Endothelial cell of umbilical vein (primary cell): ENCODE measurements at regions not wholly inside any gene's neighbourhood (a gene's known extent, or its start where the extent isn't known, plus 50 kb on each side); places are given as distances from the start of the nearest gene placed in this dataset.

Experiments used
- BruUV-seq: library from RNA; stranded (reverse); fragments of 400-500 nt; replicated peaks from 2 replicates; lab custom pipeline; 2021; lab: Mats Ljungman, UMichigan
- CTCF ChIA-PET: fragments of 300-600, 350-600 bp; sonication (Branson Sonifier 250); formaldehyde crosslinking; loops from one replicate; lab custom pipeline; 2021; ENCODE audit warnings: antibody characterized with exemption, inconsistent platforms; lab: Charles Lee
- POLR2A ChIA-PET: fragments of 300-600, 350-600 bp; sonication (Branson Sonifier 250); formaldehyde crosslinking; loops from one replicate; lab custom pipeline; 2021; ENCODE audit warnings: antibody characterized with exemption, inconsistent platforms; lab: Charles Lee
- DNase-seq: peaks from one replicate; pipeline ENCODE4 v3.0.0-alpha.2; 2011; ENCODE audit warnings: low read depth, low spot score
- FAIRE-seq: peaks from 2 replicates; lab custom pipeline; 2011; peaks lifted over from hg19 to GRCh38; lab: Jason Lieb, UNC
- H2AFZ ChIP-seq: 2 replicates; pipeline ENCODE4 v1.6.0; 2012; ENCODE audit warnings: low read depth, low read length, control low read depth, inconsistent platforms
- H3K27ac ChIP-seq: 2 replicates; pipeline ENCODE4 v1.5.1; 2011; ENCODE audit warnings: low read depth, mild to moderate bottlenecking, control low read depth, low read length, moderate library complexity; ENCODE audit not compliant: insufficient read depth
- H3K27me3 ChIP-seq, 2 experiments: 2 replicates each; pipeline versions ENCODE4 v1.6.0 to v1.6.1; 2011; ENCODE audit warnings: low read length in 2 of 2, mixed read lengths in 1 of 2; ENCODE audit not compliant: control insufficient read depth in 2 of 2, insufficient read depth in 2 of 2
- H3K36me3 ChIP-seq, 2 experiments: 2 replicates in 1 of 2; 3 replicates in 1 of 2; pipeline ENCODE4 v1.5.1; 2011; ENCODE audit warnings: low read length in 2 of 2, mild to moderate bottlenecking in 1 of 2, moderate library complexity in 1 of 2; ENCODE audit not compliant: control insufficient read depth in 2 of 2, insufficient read depth in 2 of 2; ENCODE audit errors: extremely low read depth in 1 of 2
- H3K4me1 ChIP-seq: 3 replicates; pipeline ENCODE4 v1.5.1; 2011; ENCODE audit warnings: mild to moderate bottlenecking, low read length; ENCODE audit not compliant: control insufficient read depth, insufficient read depth; ENCODE audit errors: extremely low read depth
- H3K4me2 ChIP-seq: 2 replicates; pipeline ENCODE4 v1.6.1; 2011; ENCODE audit warnings: low read length, control low read depth, mixed read lengths; ENCODE audit not compliant: insufficient read depth
- H3K4me3 ChIP-seq, 3 experiments: fragments of 200-600 bp in 1 of 3; sonication (generic), shearing (Covaris generic) in 1 of 3; replicated peaks in 1 of 3; 2 replicates each; pipeline ENCODE4 v1.5.1; 2011 to 2016; ENCODE audit warnings: control low read depth in 3 of 3, low read length in 3 of 3, mild to moderate bottlenecking in 2 of 3, inconsistent platforms in 1 of 3, low read depth in 1 of 3, moderate library complexity in 1 of 3; ENCODE audit not compliant: insufficient read depth in 1 of 3
- H3K79me2 ChIP-seq: 2 replicates; pipeline ENCODE4 v1.6.0; 2012; ENCODE audit warnings: low read length, inconsistent platforms; ENCODE audit not compliant: control insufficient read depth, insufficient read depth
- H3K9ac ChIP-seq: replicated peaks from 2 replicates; pipeline ENCODE3; 2011; ENCODE audit warnings: low read length, control low read depth; ENCODE audit not compliant: insufficient read depth; ENCODE audit errors: extremely low read depth
- H3K9me1 ChIP-seq: replicated peaks from 3 replicates; pipeline ENCODE4 v1.6.0; 2011; ENCODE audit warnings: mild to moderate bottlenecking, low read length; ENCODE audit not compliant: control insufficient read depth, insufficient read depth; ENCODE audit errors: extremely low read depth
- H3K9me3 ChIP-seq: replicated peaks from 2 replicates; pipeline ENCODE4 v1.5.1; 2012; ENCODE audit warnings: low read length, inconsistent platforms; ENCODE audit not compliant: control insufficient read depth, insufficient read depth
- H4K20me1 ChIP-seq: replicated peaks from 2 replicates; pipeline ENCODE3; 2011; ENCODE audit warnings: mild to moderate bottlenecking, low read length; ENCODE audit not compliant: control insufficient read depth, insufficient read depth; ENCODE audit errors: extremely low read depth
- CTCF ChIP-seq, 2 donors: IDR thresholded peaks; 1 replicate in 1 of 2; 2 replicates in 1 of 2; pipeline ENCODE4 v1.5.1; 2011; ENCODE audit warnings: low read length in 2 of 2, mild to moderate bottlenecking in 2 of 2, moderate library complexity in 2 of 2, control low read depth in 1 of 2, inconsistent platforms in 1 of 2, low read depth in 1 of 2; ENCODE audit not compliant: insufficient read depth in 1 of 2; ENCODE audit errors: extremely low read depth in 1 of 2
- EZH2 ChIP-seq: IDR thresholded peaks from 2 replicates; pipeline ENCODE4 v1.6.1; 2012; ENCODE audit warnings: borderline replicate concordance, low read depth, mild to moderate bottlenecking, moderate library complexity, low read length, inconsistent platforms; ENCODE audit not compliant: severe bottlenecking
- FOS ChIP-seq: IDR thresholded peaks from 2 replicates; pipeline ENCODE4 v1.6.1; 2011; ENCODE audit warnings: mild to moderate bottlenecking, low read length, moderate library complexity, borderline replicate concordance; ENCODE audit not compliant: insufficient read depth
- GATA2 ChIP-seq: IDR thresholded peaks from 2 replicates; pipeline ENCODE4 v1.7.0; 2011; ENCODE audit warnings: low read depth, mild to moderate bottlenecking, moderate library complexity, mixed read lengths, low read length; ENCODE audit not compliant: insufficient read length, insufficient read depth
- JUN ChIP-seq: IDR thresholded peaks from 2 replicates; pipeline ENCODE4 v1.6.1; 2011; ENCODE audit warnings: borderline replicate concordance, low read depth; ENCODE audit not compliant: insufficient read length, insufficient read depth
- MAX ChIP-seq: IDR thresholded peaks from 2 replicates; pipeline ENCODE4 v1.6.1; 2011; ENCODE audit not compliant: insufficient read depth, insufficient read length
- MYC ChIP-seq: IDR thresholded peaks from one replicate; pipeline ENCODE4 v1.6.1; 2011; ENCODE audit warnings: mild to moderate bottlenecking, low read depth, low read length
- POLR2A ChIP-seq: IDR thresholded peaks from 2 replicates; pipeline ENCODE4 v1.6.1; 2012; ENCODE audit warnings: low read depth, mild to moderate bottlenecking, control low read depth, low read length
- POLR2AphosphoS5 ChIP-seq: IDR thresholded peaks from 2 replicates; pipeline ENCODE4 v1.6.1; 2012; ENCODE audit warnings: low read depth, mild to moderate bottlenecking, control low read depth, low read length, moderate library complexity; ENCODE audit not compliant: insufficient read depth
- dilution Hi-C: fragments of 300-500 bp; cut with MboI; formaldehyde crosslinking; loops from one replicate; pipeline ENCODE4 v1.15.0; 2019; ENCODE audit warnings: low sequenced_read_pairs; ENCODE audit not compliant: extremely low pct_ligation_motif_present
- intact Hi-C: fragments of 100-400 bp; cut with micrococcal nuclease; formaldehyde crosslinking; loops from one replicate; pipeline ENCODE4 v1.10.0; 2022

GRCh38 chr22:48925450-48925849 lies 902.2 kb downstream of the BRD1 start:
- dilution Hi-C loops (no loop called here), intact Hi-C loops (no loop called here)
- Histone ChIP-seq H3K9me1 (no peaks in the 10 kb centered on the region), H3K9ac (no peak overlapping the region), H3K4me3 (no peak overlapping the region), H4K20me1 (no peaks in the 10 kb centered on the region), H3K9me3 (no peaks in the 10 kb centered on the region), H3K4me2 (no peak overlapping the region), H2AFZ (no peak overlapping the region), H3K79me2 (no peaks in the 10 kb centered on the region), H3K36me3 (no peaks in the 10 kb centered on the region), H3K4me1 (no peaks in the 10 kb centered on the region), H3K27ac (no peak overlapping the region), H3K27me3 (no peaks in the 10 kb centered on the region)
- BruUV-seq, result no TSS peak
- ChIA-PET CTCF (no interaction called here), POLR2A (no interaction called here)
- DNase-seq (no peak), FAIRE-seq (no peak)
- no peak for TF ChIP-seq JUN
- TF ChIP-seq CTCF (IDR thresholded peaks at IDR 0.05; ENCODE audit: extremely low read depth in 1 of 2, insufficient read depth in 1 of 2, low read depth in 1 of 2, low read length in 2 of 2), result no peak
- TF ChIP-seq POLR2A, result no peak
- no peak for TF ChIP-seq FOS

- no peaks in the 10 kb centered on the region for H4K20me1 ChIP-seq
- no TSS peak for BruUV-seq
- no peak for DNase-seq
- peaks cover 1% of the 10 kb centered on the region for H3K9me3 ChIP-seq
- no peaks in the 10 kb centered on the region for H3K4me1 ChIP-seq
- TF ChIP-seq POLR2A, result no peak
- no peak for TF ChIP-seq EZH2
- TF ChIP-seq FOS, result no peak
- TF ChIP-seq GATA2, result no peak
- TF ChIP-seq JUN, result no peak
- no peak for TF ChIP-seq CTCF (IDR thresholded peaks at IDR 0.05; ENCODE audit: extremely low read depth in 1 of 2, insufficient read depth in 1 of 2, low read depth in 1 of 2, low read length in 2 of 2)
- TF ChIP-seq MYC, result no peak
- no peak for TF ChIP-seq POLR2AphosphoS5
- TF ChIP-seq MAX, result no peak
- H3K79me2 ChIP-seq, result no peaks in the 10 kb centered on the region
- no peaks in the 10 kb centered on the region for H3K36me3 ChIP-seq
- H3K4me2 ChIP-seq, result no peak overlapping the region
- no peak overlapping the region for H3K9ac ChIP-seq
- H3K27me3 ChIP-seq, result no peaks in the 10 kb centered on the region
- intact Hi-C loops, result no loop called here
- H2AFZ ChIP-seq, result no peak overlapping the region
- ChIA-PET CTCF (no interaction called here), POLR2A (no interaction called here)
- dilution Hi-C loops, result no loop called here
- FAIRE-seq, result no peak
- no peak overlapping the region for H3K4me3 ChIP-seq
- no peaks in the 10 kb centered on the region for H3K9me1 ChIP-seq
- H3K27ac ChIP-seq, result no peak overlapping the region
Observed at GRCh38 chr22:48923996-48924395, 903.7 kb downstream of the BRD1 start.
